Upper lobe of left lung (tissue), 4 donors: ENCODE measurements at regions not wholly inside any gene's neighbourhood (a gene's known extent, or its start where the extent isn't known, plus 50 kb on each side); places are given as distances from the start of the nearest gene placed in this dataset.

ENCODE experiments used
- CTCF ChIP-seq, 6 experiments: fragments of 450-650 bp in 4 of 6; fragments of 200-600 bp in 2 of 6; sonication (generic) in 2 of 6; IDR thresholded peaks; one replicate each; pipeline ENCODE4 v1.5.1; 2016 to 2019; ENCODE audit warnings: antibody characterized with exemption in 6 of 6
- POLR2AphosphoS5 ChIP-seq, 2 donors: sonication (generic); formaldehyde crosslinking; IDR thresholded peaks; one replicate each; pipeline ENCODE4 v1.5.1; 2017; ENCODE audit warnings: antibody characterized with exemption in 2 of 2

GRCh38 chr5:88948746-88949600, 66.0 kb upstream of the MEF2C start:
- TF ChIP-seq CTCF (IDR thresholded peaks at IDR 0.05) (no peak), POLR2AphosphoS5 (IDR thresholded peaks at IDR 0.05) (no peak)
